K562 (cell line): ENCODE measurements at regions not wholly inside any gene's neighbourhood (a gene's known extent, or its start where the extent isn't known, plus 50 kb on each side); places are given as distances from the start of the nearest gene placed in this dataset.

Source experiments
- ATAC-seq: fragments of 200-7000 bp; cut with Tn5 transposase; 3 replicates; pipeline ENCODE4 v1.9.1; 2020; ENCODE audit warnings: moderate library complexity
- BruUV-seq: library from RNA; stranded (reverse); fragments of 400-500 nt; replicated peaks from 2 replicates; lab custom pipeline; 2021; lab: Mats Ljungman, UMichigan
- CTCF ChIA-PET: fragments of 300-600 bp; formaldehyde crosslinking; extraction: SDS; loops from one replicate; lab custom pipeline; 2021; ENCODE audit warnings: low intra/inter-chr PET ratio; lab: Yijun Ruan, JAX
- POLR2A ChIA-PET: fragments of 300-600, 350-650 bp; sonication (Branson Sonifier 250); formaldehyde crosslinking; extraction: SDS; loops from one replicate; lab custom pipeline; 2021; ENCODE audit warnings: antibody characterized with exemption, inconsistent platforms; lab: Yijun Ruan, JAX
- DNase-seq, 4 experiments: peaks; one replicate each; pipeline versions ENCODE4 v3.0.0 to v3.0.0-alpha.2; 2011 to 2018; ENCODE audit warnings: low spot score in 3 of 4, mixed read lengths in 3 of 4; ENCODE audit errors: extremely low read depth in 1 of 4
- FAIRE-seq: peaks from 2 replicates; lab custom pipeline; 2011; peaks lifted over from hg19 to GRCh38; lab: Jason Lieb, UNC
- H2AFZ ChIP-seq: 2 replicates; pipeline ENCODE4 v1.6.0; 2011; ENCODE audit warnings: low read depth, low read length, control low read depth, inconsistent platforms
- H3K27ac ChIP-seq: fragments of 200-600 bp; 3 replicates; pipeline ENCODE4 v1.8.0; 2011; ENCODE audit warnings: low read depth, mild to moderate bottlenecking, control low read depth, inconsistent platforms, low read length, moderate library complexity, mixed read lengths; ENCODE audit errors: extremely low read depth
- H3K27me3 ChIP-seq, 2 experiments: fragments of 300-600 bp in 1 of 2; 2 replicates in 1 of 2; 3 replicates in 1 of 2; pipeline versions ENCODE4 v1.6.0 to v1.8.0; 2011; ENCODE audit warnings: inconsistent platforms in 2 of 2, low read length in 2 of 2, mild to moderate bottlenecking in 1 of 2, mixed read lengths in 1 of 2, moderate library complexity in 1 of 2; ENCODE audit not compliant: control insufficient read depth in 2 of 2, insufficient read depth in 2 of 2
- H3K36me3 ChIP-seq: fragments of 300-600 bp; 3 replicates; pipeline ENCODE4 v1.8.0; 2011; ENCODE audit warnings: mild to moderate bottlenecking, low read length, inconsistent platforms; ENCODE audit not compliant: control insufficient read depth, insufficient read depth
- H3K4me1 ChIP-seq, 2 experiments: fragments of 200-600 bp in 1 of 2; replicated peaks in 1 of 2; 2 replicates in 1 of 2; 3 replicates in 1 of 2; pipeline versions ENCODE4 v1.5.1 to v1.8.0; 2011; ENCODE audit warnings: inconsistent platforms in 2 of 2, low read length in 2 of 2, mild to moderate bottlenecking in 1 of 2, mixed read lengths in 1 of 2, moderate library complexity in 1 of 2; ENCODE audit not compliant: control insufficient read depth in 2 of 2, insufficient read depth in 2 of 2
- H3K4me2 ChIP-seq: 2 replicates; pipeline ENCODE4 v1.6.1; 2011; ENCODE audit warnings: low read length, control low read depth, inconsistent platforms, mixed read lengths; ENCODE audit not compliant: insufficient read depth
- H3K4me3 ChIP-seq: fragments of 200-600 bp; sonication (generic), shearing (Covaris generic); 2 replicates; pipeline ENCODE4 v1.5.1; 2016; ENCODE audit warnings: control low read depth, inconsistent platforms
- H3K79me2 ChIP-seq: fragments of 200-600 bp; 3 replicates; pipeline ENCODE4 v1.8.0; 2011; ENCODE audit warnings: low read length, inconsistent platforms; ENCODE audit not compliant: control insufficient read depth, insufficient read depth
- H3K9ac ChIP-seq, 2 experiments: 2 replicates each; pipeline versions ENCODE4 v1.6.0 to v1.6.1; 2011; ENCODE audit warnings: low read depth in 2 of 2, low read length in 2 of 2, control low read depth in 1 of 2, inconsistent platforms in 1 of 2, mild to moderate bottlenecking in 1 of 2, mixed read lengths in 1 of 2; ENCODE audit not compliant: insufficient read depth in 1 of 2
- H3K9me1 ChIP-seq: one replicate; pipeline ENCODE4 v1.6.0; 2011; ENCODE audit warnings: inconsistent platforms, mild to moderate bottlenecking, low read length, moderate library complexity; ENCODE audit not compliant: control insufficient read depth, insufficient read depth
- H3K9me3 ChIP-seq: replicated peaks from 2 replicates; pipeline ENCODE4 v1.5.1; 2011; ENCODE audit warnings: low read depth, low read length, inconsistent platforms; ENCODE audit not compliant: control insufficient read depth, insufficient read depth
- H4K20me1 ChIP-seq: replicated peaks from 2 replicates; pipeline ENCODE4 v1.6.1; 2011; ENCODE audit warnings: low read length, inconsistent platforms, mixed read lengths; ENCODE audit not compliant: control insufficient read depth, insufficient read depth
- BCL6 ChIP-seq: fragments of 250-450 bp; sonication (Bioruptor Pico); IDR thresholded peaks from 2 replicates; pipeline ENCODE4 v1.4.0; 2020
- BHLHE40 ChIP-seq: IDR thresholded peaks from 2 replicates; pipeline ENCODE4 v1.6.1; 2011; ENCODE audit warnings: low read length, improper control_type of control experiment
- BRF1 ChIP-seq: IDR thresholded peaks from 3 replicates; pipeline ENCODE4 v1.6.1; 2011; ENCODE audit warnings: borderline replicate concordance, mild to moderate bottlenecking; ENCODE audit not compliant: insufficient read length; ENCODE audit errors: extremely low read depth
- CREB1 ChIP-seq, 2 experiments: sonication (generic) in 1 of 2; formaldehyde crosslinking in 1 of 2; IDR thresholded peaks; 2 replicates each; pipeline versions ENCODE4 v1.6.1 to v1.8.0; 2012 to 2022; ENCODE audit warnings: inconsistent platforms in 1 of 2, mild to moderate bottlenecking in 1 of 2, missing genetic modification reagents in 1 of 2, moderate library complexity in 1 of 2
- CTCF ChIP-seq, 3 experiments: IDR thresholded peaks in 2 of 3; conservative IDR thresholded peaks in 1 of 3; 2 replicates each; pipeline ENCODE4 v1.5.1; 2011 to 2012; ENCODE audit warnings: low read length in 3 of 3, mild to moderate bottlenecking in 3 of 3, control low read depth in 2 of 3, improper control_type of control experiment in 1 of 3, inconsistent platforms in 1 of 3, low read depth in 1 of 3, mixed read lengths in 1 of 3, moderate library complexity in 1 of 3; ENCODE audit not compliant: insufficient read depth in 2 of 3
- ELK1 ChIP-seq: sonication (generic); formaldehyde crosslinking; IDR thresholded peaks from 2 replicates; pipeline ENCODE4 v1.8.1; 2022; ENCODE audit warnings: missing genetic modification reagents
- FOXJ3 ChIP-seq: sonication (generic); formaldehyde crosslinking; IDR thresholded peaks from 2 replicates; pipeline ENCODE4 v1.4.0; 2020; ENCODE audit warnings: mild to moderate bottlenecking, missing genetic modification reagents
- HDAC8 ChIP-seq: fragments of 450-650 bp; IDR thresholded peaks from 2 replicates; pipeline ENCODE4 v1.6.1; 2016; ENCODE audit warnings: mild to moderate bottlenecking, missing genetic modification characterization, moderate library complexity, missing compliant biosample characterization
- MAFG ChIP-seq: fragments of 450-650 bp; conservative IDR thresholded peaks from 2 replicates; pipeline ENCODE4 v1.6.1; 2016; ENCODE audit warnings: missing genetic modification characterization, missing compliant biosample characterization
- PTTG1 ChIP-seq: fragments of 450-650 bp; IDR thresholded peaks from 2 replicates; pipeline ENCODE4 v1.6.1; 2016; ENCODE audit warnings: low read depth, mild to moderate bottlenecking, missing genetic modification characterization, missing compliant biosample characterization
- RNF2 ChIP-seq: sonication (generic); IDR thresholded peaks from 2 replicates; pipeline ENCODE4 v1.6.1; 2016
- SAFB2 ChIP-seq: fragments of 200-400 bp; formaldehyde crosslinking; IDR thresholded peaks from 2 replicates; pipeline ENCODE4 v1.6.1; 2018; ENCODE audit warnings: borderline replicate concordance, low read length, low read depth, moderate library complexity; ENCODE audit not compliant: severe bottlenecking
- SPI1 ChIP-seq: IDR thresholded peaks from 2 replicates; pipeline ENCODE4 v1.6.1; 2011; ENCODE audit warnings: low read depth, low read length, control low read depth, borderline replicate concordance
- SREBF2 ChIP-seq: sonication (generic); formaldehyde crosslinking; IDR thresholded peaks from 2 replicates; pipeline ENCODE4 v1.4.0; 2020; ENCODE audit warnings: mild to moderate bottlenecking, missing genetic modification reagents
- SRSF7 ChIP-seq: fragments of 200-400 bp; formaldehyde crosslinking; optimal IDR thresholded peaks from 2 replicates; pipeline ENCODE3; 2017; ENCODE audit warnings: mild to moderate bottlenecking, low read depth, low read length
- STAT5B ChIP-seq: fragments of 250-450 bp; sonication (Bioruptor Pico); IDR thresholded peaks from 2 replicates; pipeline ENCODE4 v1.8.0; 2021; ENCODE audit warnings: mild to moderate bottlenecking, inconsistent platforms
- ZNF217 ChIP-seq: sonication (generic); formaldehyde crosslinking; IDR thresholded peaks from 2 replicates; pipeline ENCODE4 v1.8.0; 2022; ENCODE audit warnings: mild to moderate bottlenecking, missing genetic modification reagents
- ZNF699 ChIP-seq: fragments of 250-450 bp; sonication (Bioruptor Pico); IDR thresholded peaks from 2 replicates; pipeline ENCODE4 v1.8.0; 2021; ENCODE audit warnings: mild to moderate bottlenecking, moderate library complexity; ENCODE audit not compliant: insufficient replicate concordance
- ZNF77 ChIP-seq: fragments of 250-450 bp; sonication (Bioruptor Pico); IDR thresholded peaks from 2 replicates; pipeline ENCODE4 v1.5.0; 2020
- WGBS: fragments of 100-300 bp; shearing (Covaris generic); methylation state at CpG from one replicate; pipeline ENCODE4 v1.1.6; 2016; ENCODE audit warnings: low coverage, mixed read lengths; ENCODE audit not compliant: insufficient coverage; ENCODE audit errors: missing lambda C conversion rate; 5-methylcytosine and 5-hydroxymethylcytosine counted together
- in situ Hi-C: fragments of 300-500 bp; cut with MboI; formaldehyde crosslinking; loops from 4 replicates; pipeline ENCODE4 v1.15.0; 2018; ENCODE audit warnings: inconsistent platforms, mixed read lengths
- intact Hi-C: fragments of 100-400 bp; cut with micrococcal nuclease; formaldehyde crosslinking; loops from 2 replicates; pipeline ENCODE4 v1.14.2; 2022
- TF ChIP-seq, protein P1 (sequence below): sonication (generic); formaldehyde crosslinking; IDR thresholded peaks from 2 replicates; pipeline ENCODE4 v1.8.1; 2023; ENCODE audit warnings: mild to moderate bottlenecking, missing genetic modification reagents, moderate library complexity

DNA sequence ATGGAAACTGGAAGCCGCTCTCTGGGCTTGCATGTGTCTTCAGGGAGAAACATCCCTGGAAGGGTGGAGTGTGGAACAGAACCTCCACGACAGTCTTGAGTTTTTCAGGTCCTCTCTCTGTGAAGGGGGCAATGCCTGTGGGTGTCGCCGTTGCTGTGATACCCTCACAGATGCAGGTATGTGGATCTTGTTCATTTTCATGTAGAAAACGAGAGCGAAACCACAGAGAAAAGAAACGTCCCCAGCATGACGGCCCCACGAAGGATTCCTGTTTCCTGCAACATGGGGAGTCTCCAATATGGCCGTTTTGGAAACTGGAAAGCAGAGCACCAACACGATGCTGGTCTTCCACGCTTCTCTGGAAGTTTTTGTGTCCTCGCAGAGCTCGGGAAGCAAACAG is 187.9 kb downstream of the ALG10 start:
- no peaks in the 10 kb centered on the region for H3K9me1 ChIP-seq
- DNase-seq (no peak), ATAC-seq (no peak), FAIRE-seq (no peak)
- BruUV-seq = no TSS peak
- CTCF ChIA-PET = no interaction called here
- H3K9ac ChIP-seq = no peak overlapping the region
- peak overlapping the region; percentile 79; the same call in 1 of the 2 replicates for H2AFZ ChIP-seq
- no peak overlapping the region for H3K4me2 ChIP-seq
- H3K27me3 ChIP-seq = peaks cover 3 to 52% of the 10 kb centered on the region in 2 experiments; a peak in 3 of 5 replicates
- H3K4me3 ChIP-seq = no peak overlapping the region
- no peaks in the 10 kb centered on the region for H4K20me1 ChIP-seq
- H3K79me2 ChIP-seq = no peaks in the 10 kb centered on the region
- no peaks in the 10 kb centered on the region for H3K9me3 ChIP-seq
- H3K27ac ChIP-seq = no peak overlapping the region
- TF ChIP-seq ZNF77 (no peak), CTCF (IDR thresholded peaks at IDR 0.05 in 2 of 3, conservative IDR thresholded peaks at IDR 0.05 in 1 of 3; ENCODE audit: insufficient read depth in 2 of 3, low read depth in 1 of 3, low read length in 3 of 3) (no peak), BCL6 (no peak), PTTG1 (tag) (no peak), SAFB2 (no peak), RNF2 (no peak), SREBF2 (CRISPR knock-in tag) (no peak), ZNF699 (CRISPR knock-in tag) (no peak), STAT5B (no peak), BRF1 (no peak), MAFG (tag) (no peak), BHLHE40 (no peak), SPI1 (no peak), SRSF7 (no peak), ZNF217 (no peak), FOXJ3 (CRISPR knock-in tag) (no peak), CREB1 (IDR thresholded peaks at IDR 0.05) (no peak), CREB1 (CRISPR knock-in tag; IDR thresholded peaks at IDR 0.05) (no peak), ELK1 (CRISPR knock-in tag) (no peak), HDAC8 (tag) (no peak)
- TF ChIP-seq, protein P1, sequence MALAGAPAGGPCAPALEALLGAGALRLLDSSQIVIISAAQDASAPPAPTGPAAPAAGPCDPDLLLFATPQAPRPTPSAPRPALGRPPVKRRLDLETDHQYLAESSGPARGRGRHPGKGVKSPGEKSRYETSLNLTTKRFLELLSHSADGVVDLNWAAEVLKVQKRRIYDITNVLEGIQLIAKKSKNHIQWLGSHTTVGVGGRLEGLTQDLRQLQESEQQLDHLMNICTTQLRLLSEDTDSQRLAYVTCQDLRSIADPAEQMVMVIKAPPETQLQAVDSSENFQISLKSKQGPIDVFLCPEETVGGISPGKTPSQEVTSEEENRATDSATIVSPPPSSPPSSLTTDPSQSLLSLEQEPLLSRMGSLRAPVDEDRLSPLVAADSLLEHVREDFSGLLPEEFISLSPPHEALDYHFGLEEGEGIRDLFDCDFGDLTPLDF (CRISPR knock-in tag) = no peak
- no peaks in the 10 kb centered on the region for H3K36me3 ChIP-seq
- intact Hi-C loops (loop anchor here (10.0 kb wide), 1 partner anchor 415 kb away; no protein-coding TSS in a partner anchor), in situ Hi-C loops (loop anchor here (10.0 kb wide), 1 partner anchor 395 kb away; no protein-coding TSS in a partner anchor)
- peaks cover 0 to 21% of the 10 kb centered on the region in 2 experiments; a peak in 2 of 5 replicates for H3K4me1 ChIP-seq
- POLR2A ChIA-PET = no interaction called here
- WGBS = 16% methylated on average over 13 of the region's 14 CpGs
